NCI-H128 (cell line): ENCODE measurements at regions not wholly inside any gene's neighbourhood (a gene's known extent, or its start where the extent isn't known, plus 50 kb on each side); places are given as distances from the start of the nearest gene placed in this dataset.
"Not testable (repeated sequence)": the region's sequence is repeated elsewhere in the genome, so short reads cannot be mapped to it uniquely, and the experiment has no call there.

Experiments used
- DNase-seq: peaks from one replicate; lab custom pipeline; 2025; ENCODE audit not compliant: unreplicated experiment; lab: John Stamatoyannopoulos, UW

DNA sequence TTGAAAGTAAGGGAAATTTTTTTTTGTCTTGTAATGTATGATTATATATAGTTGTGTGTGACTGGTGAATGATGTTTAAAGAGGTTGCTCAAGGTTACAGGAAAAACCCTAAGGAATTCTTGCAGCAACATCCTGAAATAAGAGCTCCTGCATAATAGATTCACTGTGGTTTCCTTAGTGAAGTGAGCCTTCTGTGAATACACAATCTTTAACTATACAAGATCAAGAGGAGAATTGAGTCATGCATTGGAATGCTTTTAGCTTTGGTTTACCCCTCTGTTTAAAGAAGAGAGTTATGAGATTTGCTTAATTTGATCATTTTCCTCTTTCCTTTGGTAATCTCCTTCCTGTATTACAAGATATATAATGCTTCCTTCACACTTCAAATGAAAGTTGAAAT, 141.6 kb upstream of the EYA4 start:
- no peak for DNase-seq

DNA sequence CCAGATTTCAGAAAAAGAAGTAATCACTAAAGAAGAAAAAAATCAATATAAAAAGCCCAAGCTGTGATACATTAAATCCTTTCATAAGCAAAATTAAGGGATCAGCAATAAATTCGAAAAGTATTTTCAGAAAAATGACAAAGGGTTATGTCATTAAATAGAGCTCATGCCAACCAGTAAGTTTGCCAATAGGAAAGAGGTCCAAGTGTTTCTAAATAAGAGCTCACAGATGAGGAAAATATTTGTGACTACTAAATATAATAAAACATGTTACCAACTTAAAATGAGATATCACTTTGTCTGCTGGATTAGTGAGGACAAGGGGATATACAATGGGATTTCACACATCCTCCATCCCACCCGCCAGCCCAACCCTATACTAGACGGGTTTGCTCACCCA, 140.3 kb upstream of the EYA4 start:
- DNase-seq, result no peak

DNA sequence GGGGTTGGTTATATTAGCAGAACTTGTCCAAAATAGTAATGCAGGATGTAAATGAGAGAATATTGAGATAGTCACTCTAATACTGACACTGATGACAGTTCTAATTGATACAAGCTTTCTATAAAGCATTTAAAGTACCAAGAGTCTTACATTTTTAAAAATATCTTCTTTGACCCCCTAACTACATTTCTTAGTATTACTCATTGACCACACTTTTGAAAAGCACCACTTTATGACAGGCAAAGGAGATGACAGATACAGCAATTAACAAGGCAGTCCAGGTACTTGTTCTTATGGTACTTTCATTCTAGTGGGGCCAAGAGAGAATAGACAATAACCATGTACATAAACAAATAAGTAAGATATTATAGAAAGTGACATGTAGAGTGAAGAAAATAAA, 139.4 kb upstream of the EYA4 start:
- DNase-seq, result no peak

DNA sequence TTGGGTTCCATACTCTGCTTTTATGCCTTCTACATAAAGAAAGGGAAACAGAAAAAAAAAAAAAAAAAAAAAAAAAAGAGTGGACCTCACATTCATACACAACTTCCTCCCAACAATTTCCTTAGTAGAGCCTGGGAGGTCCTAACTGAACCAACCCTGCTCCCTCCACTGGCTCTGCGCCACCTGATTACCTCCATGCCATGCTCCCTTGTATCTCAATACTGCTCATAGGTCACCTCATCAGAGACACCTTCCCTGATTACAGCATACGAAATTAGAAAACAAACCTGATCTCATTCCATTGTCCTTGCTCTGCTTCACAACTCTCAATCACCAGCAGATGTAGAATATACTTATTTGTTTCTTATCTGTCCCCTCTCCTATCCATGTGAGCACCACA, 134.2 kb upstream of the EYA4 start:
- DNase-seq, result no peak

DNA sequence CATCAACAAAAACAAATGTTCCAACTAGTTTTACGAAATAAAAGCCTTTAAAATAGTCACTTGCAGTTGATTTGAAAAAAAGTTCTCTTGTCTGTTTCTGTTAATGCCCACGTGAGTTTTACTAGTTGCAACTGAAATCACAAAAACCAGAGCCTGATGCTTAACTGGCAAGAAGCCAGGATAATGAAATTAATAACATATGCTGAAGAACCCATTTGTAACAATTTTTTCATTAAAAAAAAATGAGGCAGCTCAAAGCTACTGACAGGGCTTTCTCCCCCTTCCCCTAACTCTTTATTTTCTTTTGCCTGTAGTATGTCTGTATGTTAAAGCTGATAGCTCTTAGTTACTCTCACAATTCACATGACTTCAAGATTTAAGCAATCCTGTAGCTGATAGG, 132.7 kb upstream of the EYA4 start:
- no peak for DNase-seq

DNA sequence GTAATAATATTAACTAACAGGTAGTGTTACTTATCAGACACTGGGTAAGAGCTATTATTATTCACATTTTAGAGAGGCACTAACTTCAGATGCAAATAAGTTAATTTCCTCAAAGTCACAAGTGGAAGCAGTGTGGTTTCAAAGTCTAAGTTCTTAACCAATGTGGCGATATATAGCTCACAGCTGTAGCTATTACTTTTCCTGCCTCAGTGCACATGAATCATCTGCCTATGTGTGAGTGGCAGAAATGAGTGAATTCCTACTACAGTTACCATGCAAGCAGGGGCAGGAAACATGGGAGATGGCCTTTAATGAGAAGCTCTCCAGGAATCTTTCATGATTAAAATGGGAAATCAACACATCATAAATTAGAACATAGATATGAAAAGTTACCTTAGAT, 126.2 kb upstream of the EYA4 start:
- no peak for DNase-seq

DNA sequence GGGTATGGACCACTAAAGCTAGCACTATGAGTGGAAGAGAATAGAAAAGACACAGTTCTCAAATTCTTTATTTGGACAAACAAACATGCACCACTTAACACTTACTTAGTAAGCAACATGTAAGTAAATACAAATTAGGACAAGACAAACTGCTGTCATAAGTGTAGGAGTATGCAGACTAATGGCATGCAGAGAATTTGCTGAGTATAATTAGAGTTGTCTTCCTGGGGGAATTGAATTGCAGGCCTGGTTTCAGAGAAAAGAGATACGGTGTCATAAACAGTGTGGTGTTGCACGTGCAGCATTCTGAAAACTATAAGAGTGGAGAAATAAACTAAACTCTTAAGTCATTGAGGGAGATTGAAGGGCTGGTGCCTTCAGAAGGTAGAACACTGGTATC, 125.2 kb upstream of the EYA4 start:
- DNase-seq, result no peak

DNA sequence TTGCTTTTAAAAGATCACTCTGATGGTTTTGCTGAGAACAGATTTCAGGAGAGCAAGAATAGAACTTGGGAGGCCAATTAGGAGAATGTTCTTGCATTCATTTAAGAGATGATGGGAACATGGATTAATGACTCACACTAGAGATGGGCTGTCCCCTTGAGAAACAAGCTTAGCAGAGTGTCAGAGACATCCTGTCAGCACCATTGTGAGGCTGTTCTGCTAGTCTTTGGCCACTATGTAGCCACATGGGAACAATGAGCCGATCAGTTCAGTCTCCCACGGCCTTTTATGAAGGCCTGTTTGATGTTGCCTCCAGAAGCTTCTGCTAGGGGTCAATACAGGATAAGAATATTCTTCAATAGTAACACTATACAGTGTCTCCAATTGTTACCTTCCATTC, 113.0 kb upstream of the EYA4 start:
- no peak for DNase-seq

DNA sequence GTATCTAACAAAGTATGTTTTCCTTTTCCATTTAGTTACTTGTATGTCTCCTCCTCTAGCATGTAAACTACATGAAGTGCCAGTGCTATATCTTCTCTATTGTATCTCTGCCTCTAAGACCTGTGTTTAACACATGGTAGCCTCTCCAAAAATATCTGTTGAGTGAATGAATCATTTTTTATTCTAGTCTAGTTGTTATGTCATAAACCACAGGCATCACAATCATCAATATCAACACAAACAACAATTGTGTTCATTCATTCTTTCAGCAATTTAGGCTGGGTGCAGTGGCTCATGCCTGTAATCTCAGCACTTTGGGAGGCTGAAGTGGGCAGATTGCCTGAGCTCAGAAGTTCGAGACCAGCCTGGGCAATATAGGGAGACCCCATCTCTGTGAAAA, 111.6 kb upstream of the EYA4 start:
- DNase-seq, result no peak

DNA sequence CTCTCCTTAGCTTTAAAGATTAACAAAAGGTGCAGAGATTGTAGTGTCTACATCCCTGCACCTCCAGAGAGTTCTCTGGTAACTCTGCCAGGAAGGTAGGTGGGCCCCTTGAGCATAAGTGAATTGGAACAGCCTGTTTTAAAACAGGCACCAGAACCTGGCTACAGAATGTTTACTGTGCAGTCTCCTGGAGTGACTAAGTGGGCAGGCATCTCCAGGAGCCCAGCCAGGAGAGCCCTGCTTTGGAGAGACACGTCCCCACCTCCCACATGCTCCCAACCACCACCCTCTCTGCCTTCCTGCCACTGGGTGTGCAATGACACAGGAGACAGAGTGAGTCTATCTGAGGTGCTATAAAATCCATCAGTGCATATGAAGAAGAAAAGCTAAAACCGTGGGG, 110.3 kb upstream of the EYA4 start:
- DNase-seq, result no peak

DNA sequence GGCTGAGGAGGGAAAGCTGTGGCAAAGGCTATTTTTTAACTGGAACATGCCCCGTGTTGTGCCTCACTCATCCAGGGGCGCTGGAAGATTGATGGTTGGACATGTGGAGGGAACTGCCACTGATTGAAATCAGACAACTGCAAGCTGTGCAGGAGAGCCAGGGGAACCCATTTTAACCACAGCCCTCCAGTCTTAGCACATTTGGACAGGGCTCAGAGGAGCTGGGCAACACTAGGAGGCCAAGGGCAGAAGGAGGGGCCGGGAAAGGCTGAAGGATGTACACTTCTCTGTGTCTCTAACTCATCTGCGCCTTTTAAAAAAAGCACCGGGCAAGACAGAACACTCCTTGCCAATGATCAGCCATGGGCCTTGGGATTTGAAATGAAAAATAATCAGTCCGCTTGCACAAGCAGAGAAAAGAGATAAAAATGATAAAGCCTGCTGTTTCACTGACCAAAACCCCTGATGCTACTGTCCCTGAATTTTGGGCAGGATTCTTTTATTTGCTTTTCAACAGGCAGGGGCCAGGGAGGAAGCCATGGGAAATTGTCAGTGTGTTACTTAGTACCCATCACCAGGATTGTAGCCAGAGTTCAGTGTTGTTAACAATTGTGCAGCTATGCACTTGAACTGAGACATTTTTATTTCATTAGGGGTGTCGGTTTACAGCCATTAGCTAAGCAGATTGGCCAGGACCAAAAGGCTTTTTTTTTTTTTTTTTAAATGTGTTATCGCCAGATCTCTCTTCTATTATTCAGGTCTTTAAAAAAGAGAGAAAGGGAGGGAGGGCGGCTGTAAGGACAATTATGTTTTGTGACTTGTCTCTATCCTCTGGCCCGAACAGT, 109.3 kb upstream of the EYA4 start:
- no peak for DNase-seq

DNA sequence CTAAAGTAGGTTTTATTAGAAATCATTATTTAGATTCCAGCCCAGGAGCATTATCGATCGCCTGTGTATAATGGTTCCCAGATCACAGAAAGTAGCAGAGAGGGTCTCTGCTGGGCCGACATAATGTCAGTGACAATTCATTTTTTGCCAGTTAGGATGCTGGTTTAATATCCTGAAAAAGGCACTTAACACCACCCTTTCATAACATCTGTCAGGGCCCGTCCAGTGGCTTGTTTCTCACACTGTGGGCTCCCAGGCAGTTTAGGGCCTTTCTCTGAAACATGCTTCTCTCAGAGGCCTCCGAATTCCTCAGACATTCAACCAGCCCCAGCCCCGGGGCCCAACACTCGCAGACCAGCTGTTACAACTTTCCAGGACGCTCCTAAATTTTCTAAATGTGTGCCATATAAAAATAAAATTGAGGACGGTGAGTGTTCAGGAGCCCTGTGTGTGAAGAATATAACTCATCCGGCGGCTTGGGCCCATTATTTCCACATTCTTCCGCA, 108.6 kb upstream of the EYA4 start:
- no peak for DNase-seq

DNA sequence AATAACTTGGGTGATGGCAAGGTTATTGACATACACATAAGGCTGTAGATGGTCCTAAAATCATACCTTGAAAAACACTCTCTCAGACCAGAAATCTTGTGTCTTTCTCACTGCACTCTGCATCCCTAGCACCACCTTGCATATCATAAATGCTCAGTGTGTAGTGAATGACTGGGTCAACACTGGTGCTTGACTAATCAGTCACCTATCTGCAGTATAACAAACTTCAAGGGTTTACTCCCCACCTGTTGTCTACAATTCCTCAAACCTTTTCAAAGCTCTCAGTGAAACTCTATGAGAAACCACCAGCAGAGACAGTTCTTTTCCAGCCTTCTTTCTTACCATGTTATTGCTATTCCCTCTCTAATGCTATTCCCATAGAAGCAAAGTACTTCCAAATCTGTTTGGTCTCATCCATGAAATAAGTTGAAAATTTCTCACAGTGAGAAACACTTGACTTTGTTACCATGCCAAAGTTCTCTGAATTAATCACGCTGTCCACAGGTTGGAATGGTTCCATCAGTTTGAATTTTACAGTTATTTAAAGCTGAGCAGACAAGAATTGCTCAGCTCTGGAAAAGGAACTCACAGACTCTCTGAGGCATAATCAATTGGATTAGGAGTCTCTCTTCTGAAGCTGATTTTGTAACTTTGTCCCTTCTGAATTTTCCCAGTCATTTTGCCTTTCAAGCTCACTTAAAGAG, 104.8 kb upstream of the EYA4 start:
- no peak for DNase-seq

DNA sequence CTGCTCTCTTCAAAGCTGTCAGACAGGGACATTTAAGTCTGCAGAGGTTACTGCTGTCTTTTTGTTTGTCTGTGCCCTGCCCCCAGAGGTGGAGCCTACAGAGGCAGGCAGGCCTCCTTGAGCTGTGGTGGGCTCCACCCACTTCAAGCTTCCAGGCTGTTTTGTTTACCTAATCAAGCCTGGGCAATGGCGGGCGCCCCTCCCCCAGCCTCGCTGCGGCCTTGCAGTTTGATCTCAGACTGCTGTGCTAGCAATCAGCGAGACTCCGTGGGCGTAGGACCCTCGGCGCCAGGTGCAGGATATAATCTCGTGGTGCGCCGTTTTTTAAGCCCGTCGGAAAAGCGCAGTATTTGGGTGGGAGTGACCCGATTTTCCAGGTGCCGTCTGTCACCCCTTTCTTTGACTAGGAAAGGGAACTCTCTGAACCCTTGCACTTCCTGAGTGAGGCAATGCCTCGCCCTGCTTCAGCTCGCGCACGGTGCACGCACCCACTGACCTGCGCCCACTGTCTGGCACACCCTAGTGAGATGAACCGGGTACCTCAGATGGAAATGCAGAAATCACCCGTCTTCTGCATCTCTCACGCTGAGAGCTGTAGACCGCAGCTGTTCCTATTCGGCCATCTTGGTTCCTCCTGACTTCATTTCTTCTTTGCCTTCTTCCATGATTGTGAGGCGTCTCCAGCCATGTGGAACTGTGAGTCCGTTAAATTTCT, 93.5 kb upstream of the EYA4 start:
- not testable (repeated sequence) for DNase-seq

DNA sequence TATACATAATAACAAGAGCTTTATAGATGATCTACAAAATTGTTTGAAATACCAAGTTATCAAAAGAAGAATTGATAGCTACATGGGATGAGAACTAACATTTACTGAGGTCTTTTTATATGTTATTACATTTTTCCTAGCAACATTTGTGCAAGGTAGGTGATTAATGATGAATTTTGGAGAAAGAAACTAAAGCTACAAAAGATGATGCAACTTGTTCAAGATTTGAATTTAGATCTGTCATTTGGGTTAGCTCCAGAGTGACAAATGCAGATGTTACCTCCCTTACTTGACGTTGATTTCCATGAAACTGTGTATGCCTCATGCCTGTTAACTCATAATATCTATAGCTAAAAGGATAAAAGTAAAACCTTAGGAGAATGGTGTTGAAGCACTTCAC, 84.5 kb upstream of the EYA4 start:
- no peak for DNase-seq

DNA sequence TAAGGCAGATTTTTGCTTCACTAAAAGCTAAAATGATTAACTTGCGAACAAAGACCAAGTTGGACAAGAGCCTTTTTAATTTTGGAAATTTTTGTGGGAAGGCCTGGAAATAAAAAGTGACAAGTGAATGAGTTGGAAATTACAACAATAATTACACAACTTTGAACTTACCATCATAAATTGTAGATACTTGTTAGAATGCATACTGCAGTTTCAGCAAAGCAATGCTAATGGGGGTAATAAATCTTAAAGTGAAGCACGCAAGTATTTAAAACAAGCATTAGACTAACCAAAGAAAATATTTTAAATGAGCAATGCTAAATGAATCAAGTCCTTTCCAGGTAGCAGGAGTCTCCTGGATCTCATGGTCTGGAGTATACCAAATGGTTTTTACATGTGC, 83.2 kb upstream of the EYA4 start:
- DNase-seq, result no peak

DNA sequence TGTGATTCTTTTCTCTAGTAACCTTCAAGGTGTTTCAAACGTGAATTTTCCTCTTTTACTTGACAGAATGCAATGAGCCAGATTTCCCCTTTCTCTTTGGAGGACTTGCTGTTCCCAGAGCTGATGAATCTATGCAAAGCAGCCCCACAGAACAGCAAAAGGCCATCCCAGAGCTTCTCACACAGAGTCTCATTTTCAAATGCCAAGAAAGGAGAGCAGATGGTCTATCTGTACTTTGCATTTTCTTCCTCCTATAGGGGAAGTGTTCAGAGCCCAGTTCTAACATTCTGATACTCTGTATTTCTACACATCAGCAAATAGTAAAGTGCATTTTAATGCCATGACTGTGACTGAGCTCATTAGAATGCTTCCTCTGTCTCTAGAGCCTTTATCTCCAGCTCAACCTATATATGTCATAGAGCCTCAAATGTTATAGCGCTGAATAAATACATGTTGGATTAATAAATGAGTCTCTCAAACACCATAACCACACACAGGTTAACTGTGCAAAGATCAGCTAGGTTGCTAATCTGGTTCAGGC, 81.8 kb upstream of the EYA4 start:
- DNase-seq, result no peak

DNA sequence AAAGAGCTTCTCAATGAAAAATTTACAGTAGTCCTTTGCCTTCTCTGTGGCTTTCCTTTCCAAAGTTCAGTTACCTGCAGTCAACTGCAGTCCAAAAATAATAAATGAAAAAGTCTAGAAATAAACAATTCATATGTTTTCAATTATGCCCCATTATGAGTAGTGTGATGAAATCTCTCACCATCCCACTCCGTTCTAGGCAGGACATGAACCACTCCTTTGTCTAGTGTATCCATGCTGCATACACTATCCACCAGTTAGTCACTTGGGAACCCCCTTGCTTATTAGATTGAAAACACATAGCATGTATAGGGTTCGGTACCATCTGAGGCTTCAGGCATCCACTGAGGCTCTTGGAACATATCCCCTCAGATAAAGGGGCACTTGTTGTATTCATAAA, 80.6 kb upstream of the EYA4 start:
- DNase-seq, result no peak

DNA sequence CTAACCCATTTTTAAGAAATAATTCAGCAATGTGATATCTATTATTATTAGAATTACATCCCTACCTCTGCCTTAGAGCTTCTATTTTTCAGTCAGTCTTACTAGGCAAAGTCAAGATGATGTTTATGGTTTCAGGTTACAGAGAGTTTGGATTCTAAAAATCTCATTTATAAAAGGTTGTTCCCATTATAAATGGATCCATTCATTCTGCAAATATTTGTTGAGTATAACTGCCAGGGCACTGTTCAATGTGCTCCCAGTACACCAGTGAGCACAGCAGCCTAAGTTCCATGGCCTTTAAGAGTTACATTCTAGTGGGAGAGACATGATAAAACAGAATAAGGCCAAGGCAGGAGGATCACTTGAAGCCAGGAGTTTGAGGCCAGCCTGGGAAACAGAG, 75.9 kb upstream of the EYA4 start:
- DNase-seq, result no peak

DNA sequence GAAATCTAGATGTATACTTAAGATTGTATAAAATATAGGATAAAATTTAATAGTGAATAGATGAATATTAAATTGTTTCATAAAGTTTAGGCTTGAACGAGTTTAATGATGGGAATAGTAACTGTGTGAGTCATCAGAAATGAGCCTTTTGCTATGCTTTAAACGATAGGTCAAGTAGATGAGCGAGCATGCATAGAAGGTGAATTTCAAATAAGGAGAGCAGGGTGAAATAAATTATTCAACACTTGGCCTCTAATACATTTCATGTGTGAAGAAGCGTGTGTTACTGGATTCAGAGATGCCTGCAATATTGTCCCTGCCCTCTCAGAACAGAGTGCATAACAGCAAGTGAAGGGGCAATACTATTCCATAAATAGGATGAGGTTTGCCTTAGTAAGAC, 74.4 kb upstream of the EYA4 start:
- DNase-seq, result no peak

DNA sequence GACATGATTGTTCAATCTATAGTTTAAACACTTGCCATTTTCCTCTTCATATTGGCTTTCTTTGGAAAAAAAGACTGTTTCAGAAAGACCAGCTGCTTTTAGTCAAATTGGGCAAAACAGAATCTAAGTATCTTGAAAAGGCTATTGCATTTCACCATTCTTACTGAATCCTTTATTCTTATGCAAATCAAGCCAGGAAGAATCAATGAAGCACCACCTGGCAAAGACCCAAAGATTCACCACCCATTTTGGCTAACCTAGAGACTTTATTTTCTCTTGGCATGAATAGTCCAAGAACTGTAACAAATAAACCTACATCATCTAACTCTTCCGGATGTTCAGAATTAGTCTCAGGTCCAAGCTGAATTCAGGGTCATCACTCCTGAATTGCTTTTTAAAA, 71.3 kb upstream of the EYA4 start:
- DNase-seq, result no peak

DNA sequence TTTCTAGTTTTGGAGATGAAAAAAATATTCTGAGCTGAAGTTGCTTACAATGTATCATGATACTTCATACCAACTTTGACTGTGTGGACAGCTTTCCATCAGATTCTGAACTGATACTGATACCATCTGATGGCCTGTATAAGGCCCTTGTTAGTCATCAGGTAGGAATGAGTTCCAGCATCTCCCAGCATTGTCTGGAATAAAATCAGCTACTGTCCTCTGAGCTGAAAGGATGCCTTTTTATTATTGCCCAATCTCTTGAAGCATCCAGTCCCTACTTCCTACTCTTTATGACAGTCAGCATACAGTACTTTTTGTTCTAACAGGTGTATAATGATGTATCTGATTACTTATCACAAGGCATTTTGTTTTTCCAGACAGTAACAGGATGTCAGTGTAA, 70.6 kb upstream of the EYA4 start:
- DNase-seq, result no peak
